ENCODE measurements at regions not wholly inside any gene's neighbourhood (a gene's known extent, or its start where the extent isn't known, plus 50 kb on each side); places are given as distances from the start of the nearest gene placed in this dataset.

- TF ChIP-seq MAX (IDR thresholded peaks at IDR 0.05; ENCODE audit: low read depth, low read length), result no peak
- TF ChIP-seq NR2C1 (IDR thresholded peaks at IDR 0.05), result no peak
- no peak for TF ChIP-seq JUND (IDR thresholded peaks at IDR 0.05; ENCODE audit: low read depth, low read length)
- TF ChIP-seq IKZF2 (IDR thresholded peaks at IDR 0.05), result no peak
- TF ChIP-seq ATF2 (IDR thresholded peaks at IDR 0.05; ENCODE audit: low read length), result no peak
- TF ChIP-seq ZSCAN29 (IDR thresholded peaks at IDR 0.05), result no peak
Measured at GRCh38 chr10:131667047-131667446, 233.8 kb upstream of the PPP2R2D start (continued).

GRCh38 chr10:131667561-131667960, 233.2 kb upstream of the PPP2R2D start:
- Histone ChIP-seq H4K20me1 (ENCODE audit: control insufficient read depth, insufficient read depth) (no peaks in the 10 kb centered on the region), H3K4me3 (no peak overlapping the region), H3K9ac (ENCODE audit: control insufficient read depth, insufficient read depth, low read length) (no peak overlapping the region), H2AFZ (ENCODE audit: control insufficient read depth, low read depth, low read length) (no peak overlapping the region), H3K27me3 (replicated peaks in 1 of 2; ENCODE audit: control insufficient read depth in 2 of 2, insufficient read depth in 2 of 2, low read length in 1 of 2) (no peaks in the 10 kb centered on the region), H3K27ac (ENCODE audit: control insufficient read depth, insufficient read depth) (no peak overlapping the region), H3K4me1 (ENCODE audit: control insufficient read depth, insufficient read depth, low read length) (no peaks in the 10 kb centered on the region), H3K36me3 (ENCODE audit: control insufficient read depth in 2 of 2, insufficient read depth in 2 of 2, low read length in 1 of 2) (no peaks in the 10 kb centered on the region), H3K79me2 (ENCODE audit: control insufficient read depth, insufficient read depth, low read length) (no peaks in the 10 kb centered on the region), H3K9me3 (replicated peaks; ENCODE audit: control insufficient read depth, insufficient read depth, low read length) (no peaks in the 10 kb centered on the region; the same call in 2 of the 3 replicates), H3K4me2 (ENCODE audit: control insufficient read depth, insufficient read depth) (no peak overlapping the region)
- CTCF ChIA-PET, result no interaction called here
- BruUV-seq (replicated peaks), result no TSS peak
- ATAC-seq (no peak), DNase-seq (ENCODE audit: low read depth, low spot score) (no peak), FAIRE-seq (no peak)
- intact Hi-C loops (cut with micrococcal nuclease; ENCODE audit: unreplicated experiment), result no loop called here
- in situ Hi-C loops (cut with MboI), result no loop called here
- RAD21 ChIA-PET (ENCODE audit: unreplicated experiment), result no interaction called here
- SMC1A ChIA-PET (ENCODE audit: uncharacterized antibody, unreplicated experiment), result no interaction called here
- POLR2A ChIA-PET, result no interaction called here
- 69% methylated on average over 7 of the region's 7 CpGs for WGBS (ENCODE audit: insufficient coverage, insufficient replicate concordance, low lambda C conversion rate, missing lambda C conversion rate)
- TF ChIP-seq NFIC (IDR thresholded peaks at IDR 0.05; ENCODE audit: low read depth, low read length) (no peak), PAX8 (IDR thresholded peaks at IDR 0.05) (no peak), NR2C1 (IDR thresholded peaks at IDR 0.05) (no peak), YY1 (IDR thresholded peaks at IDR 0.05; ENCODE audit: low read depth, low read length) (no peak), CHD2 (IDR thresholded peaks at IDR 0.05; ENCODE audit: borderline replicate concordance, low read depth, low read length) (no peak), MTA3 (IDR thresholded peaks at IDR 0.05; ENCODE audit: borderline replicate concordance, low read length) (no peak), KDM1A (IDR thresholded peaks at IDR 0.05; ENCODE audit: borderline replicate concordance) (no peak), NKRF (conservative IDR thresholded peaks at IDR 0.05) (no peak), ELK1 (IDR thresholded peaks at IDR 0.05; ENCODE audit: low read depth, low read length) (no peak), BACH1 (IDR thresholded peaks at IDR 0.05; ENCODE audit: borderline replicate concordance) (no peak), SREBF1 (IDR thresholded peaks at IDR 0.05; ENCODE audit: low read length) (no peak), ZBED1 (IDR thresholded peaks at IDR 0.05; ENCODE audit: borderline replicate concordance) (no peak), STAT3 (IDR thresholded peaks at IDR 0.05; ENCODE audit: low read depth, low read length) (no peak)
